Neuronal stem cell (in vitro differentiated cells): ENCODE measurements at regions not wholly inside any gene's neighbourhood (a gene's known extent, or its start where the extent isn't known, plus 50 kb on each side); places are given as distances from the start of the nearest gene placed in this dataset.

Experiments
- DNase-seq: peaks from one replicate; pipeline ENCODE4 v3.0.0-alpha.2; 2013; ENCODE audit warnings: low spot score
- H2AFZ ChIP-seq: one replicate; pipeline ENCODE4 v1.6.1; 2013; ENCODE audit warnings: mild to moderate bottlenecking, low read length, inconsistent platforms
- H2AK5ac ChIP-seq: 2 replicates; pipeline ENCODE4 v1.6.1; 2013; ENCODE audit warnings: low read depth, mild to moderate bottlenecking, inconsistent platforms, low read length, moderate library complexity, mixed read lengths
- H2BK120ac ChIP-seq: 2 replicates; pipeline ENCODE4 v1.6.1; 2013; ENCODE audit warnings: low read depth, mild to moderate bottlenecking, inconsistent platforms, low read length, moderate library complexity, mixed read lengths
- H2BK12ac ChIP-seq: one replicate; pipeline ENCODE4 v1.6.1; 2013; ENCODE audit warnings: low read length, inconsistent platforms
- H2BK15ac ChIP-seq: 2 replicates; pipeline ENCODE4 v1.6.1; 2013; ENCODE audit warnings: mild to moderate bottlenecking, low read length, inconsistent platforms, mixed read lengths
- H2BK5ac ChIP-seq: one replicate; pipeline ENCODE4 v1.6.1; 2013; ENCODE audit warnings: inconsistent platforms, mild to moderate bottlenecking, low read length, moderate library complexity
- H3K14ac ChIP-seq: one replicate; pipeline ENCODE4 v1.6.1; 2013; ENCODE audit warnings: low read length, inconsistent platforms
- H3K18ac ChIP-seq: 2 replicates; pipeline ENCODE4 v1.6.1; 2013; ENCODE audit warnings: low read length, inconsistent platforms
- H3K23ac ChIP-seq: 2 replicates; pipeline ENCODE4 v1.6.1; 2013; ENCODE audit warnings: low read depth, mild to moderate bottlenecking, mixed read lengths, low read length, inconsistent platforms; ENCODE audit not compliant: poor library complexity
- H3K27ac ChIP-seq: replicated peaks from 3 replicates; pipeline ENCODE4 v1.5.1; 2013; ENCODE audit warnings: low read length, inconsistent platforms
- H3K27me3 ChIP-seq, 3 experiments: 2 replicates each; pipeline ENCODE4 v1.6.1; 2013; ENCODE audit warnings: low read length in 3 of 3, mild to moderate bottlenecking in 2 of 3, inconsistent platforms in 1 of 3, low read depth in 1 of 3, mixed read lengths in 1 of 3, moderate library complexity in 1 of 3; ENCODE audit not compliant: control insufficient read depth in 3 of 3, insufficient read depth in 3 of 3
- H3K36me3 ChIP-seq, 2 donors: replicated peaks in 1 of 2; 2 replicates each; pipeline ENCODE4 v1.6.1; 2013; ENCODE audit warnings: low read length in 2 of 2; ENCODE audit not compliant: control insufficient read depth in 2 of 2, insufficient read depth in 2 of 2
- H3K4ac ChIP-seq: 2 replicates; pipeline ENCODE4 v1.6.1; 2013; ENCODE audit warnings: inconsistent platforms, mild to moderate bottlenecking, low read length, moderate library complexity
- H3K4me1 ChIP-seq, 2 donors: 1 replicate in 1 of 2; 2 replicates in 1 of 2; pipeline ENCODE4 v1.6.1; 2013; ENCODE audit warnings: low read length in 2 of 2, low read depth in 1 of 2; ENCODE audit not compliant: control insufficient read depth in 2 of 2, insufficient read depth in 1 of 2
- H3K4me2 ChIP-seq: one replicate; pipeline ENCODE4 v1.6.1; 2013; ENCODE audit warnings: mild to moderate bottlenecking, low read length, inconsistent platforms; ENCODE audit not compliant: insufficient read depth, poor library complexity, severe bottlenecking
- H3K4me3 ChIP-seq, 2 donors: 2 replicates each; pipeline ENCODE4 v1.5.1; 2013; ENCODE audit warnings: low read length in 2 of 2, mild to moderate bottlenecking in 2 of 2, inconsistent platforms in 1 of 2, moderate library complexity in 1 of 2
- H3K79me1 ChIP-seq: one replicate; pipeline ENCODE4 v1.6.1; 2013; ENCODE audit warnings: low read depth, mild to moderate bottlenecking, inconsistent platforms, low read length, moderate library complexity
- H3K9ac ChIP-seq: one replicate; pipeline ENCODE4 v1.6.1; 2013; ENCODE audit warnings: mild to moderate bottlenecking, low read depth, low read length, inconsistent platforms; ENCODE audit not compliant: poor library complexity
- H3K9me3 ChIP-seq, 2 donors: replicated peaks in 1 of 2; 2 replicates each; pipeline versions ENCODE3 to v1.6.1; 2013; ENCODE audit warnings: low read length in 2 of 2, mild to moderate bottlenecking in 2 of 2, inconsistent platforms in 1 of 2, low read depth in 1 of 2, mixed read lengths in 1 of 2, moderate library complexity in 1 of 2; ENCODE audit not compliant: control insufficient read depth in 2 of 2, insufficient read depth in 1 of 2
- H4K8ac ChIP-seq: one replicate; pipeline ENCODE4 v1.6.1; 2013; ENCODE audit warnings: low read depth, mild to moderate bottlenecking, inconsistent platforms, low read length, moderate library complexity
- H4K91ac ChIP-seq: one replicate; pipeline ENCODE4 v1.6.1; 2013; ENCODE audit warnings: low read length, low read depth, mild to moderate bottlenecking, inconsistent platforms; ENCODE audit not compliant: poor library complexity
- WGBS, 2 donors: extraction: QIAGEN DNeasy Blood & Tissue Kit; methylation state at CpG; one replicate each; pipeline ENCODE4 v1.1.7; 2013; ENCODE audit warnings: missing lambda C conversion rate in 2 of 2, mixed read lengths in 1 of 2; ENCODE audit not compliant: insufficient read length in 2 of 2, insufficient replicate concordance in 1 of 2; ENCODE audit errors: extremely low coverage in 2 of 2; 5-methylcytosine and 5-hydroxymethylcytosine counted together

DNA sequence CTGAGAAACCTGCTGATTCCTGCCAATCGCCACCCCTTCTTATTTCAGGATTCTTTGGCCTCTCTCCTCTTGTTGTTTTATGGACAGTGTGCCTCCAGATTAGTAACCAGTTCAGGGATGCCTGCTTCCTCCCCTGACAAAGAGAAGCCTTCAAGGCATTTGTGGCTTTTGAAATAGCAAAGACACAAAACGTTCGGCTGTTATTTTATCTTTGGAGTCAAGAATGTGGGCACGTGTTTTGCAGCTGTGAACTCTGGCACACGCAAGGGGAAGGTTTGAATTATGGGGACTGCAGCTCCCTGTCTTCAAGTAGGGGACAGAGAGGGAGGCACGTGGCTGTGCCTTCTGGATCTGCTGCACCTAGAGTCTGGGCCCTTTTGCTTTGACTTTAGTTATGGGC is 157.9 kb upstream of the GRB10 start:
- DNase-seq: no peak
- Histone ChIP-seq H3K4ac (no peak overlapping the region), H4K8ac (no peak overlapping the region), H3K4me1 (peaks cover 0 to 2% of the 10 kb centered on the region in 2 donors), H3K9ac (no peak overlapping the region), H3K23ac (no peak overlapping the region), H3K27me3 (no peaks in the 10 kb centered on the region), H3K36me3 (no peaks in the 10 kb centered on the region), H4K91ac (no peak overlapping the region), H3K27ac (no peak overlapping the region), H2AK5ac (no peak overlapping the region), H3K79me1 (no peaks in the 10 kb centered on the region), H2BK5ac (no peak overlapping the region), H2BK12ac (no peak overlapping the region), H3K18ac (no peak overlapping the region), H2BK15ac (no peak overlapping the region), H3K4me2 (no peak overlapping the region), H3K14ac (no peak overlapping the region), H2AFZ (peak overlapping the region; percentile 29), H2BK120ac (no peak overlapping the region), H3K9me3 (no peaks in the 10 kb centered on the region), H3K4me3 (no peak overlapping the region)
- no CpG with 5 or more reads among the region's 6 CpGs for WGBS, 2 donors

DNA sequence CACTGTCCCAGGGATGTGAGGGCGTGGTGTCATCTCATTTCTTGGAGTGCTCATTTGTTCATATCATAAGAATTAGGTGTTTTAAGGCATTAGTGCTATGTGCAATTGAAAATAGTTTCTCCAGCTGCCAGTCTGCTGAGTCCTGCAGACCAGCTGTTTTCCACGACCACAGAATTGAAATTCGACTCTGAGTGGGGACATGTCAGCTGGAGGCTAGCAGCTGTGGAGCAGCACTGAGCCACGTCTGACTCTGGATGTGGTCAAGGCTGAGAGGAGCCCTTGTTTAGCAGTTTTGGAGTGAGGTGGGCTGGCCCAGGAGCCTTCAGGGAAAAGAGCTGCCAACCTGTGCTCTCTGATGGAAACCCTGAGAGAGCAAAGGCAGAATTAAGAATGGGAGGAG is 156.3 kb upstream of the GRB10 start:
- no peaks in the 10 kb centered on the region for H3K27me3 ChIP-seq
- no peaks in the 10 kb centered on the region for H3K9me3 ChIP-seq
- no peak overlapping the region for H3K27ac ChIP-seq
- H3K79me1 ChIP-seq: no peaks in the 10 kb centered on the region
- no peak overlapping the region for H2AFZ ChIP-seq
- no peak overlapping the region for H3K23ac ChIP-seq
- H3K36me3 ChIP-seq: no peaks in the 10 kb centered on the region
- H3K18ac ChIP-seq: peak overlapping the region; percentile 29
- H3K4me1 ChIP-seq: peaks cover 0 to 2% of the 10 kb centered on the region in 2 donors
- no peak overlapping the region for H3K14ac ChIP-seq
- H4K8ac ChIP-seq: no peak overlapping the region
- H3K4ac ChIP-seq: no peak overlapping the region
- no peak overlapping the region for H3K4me2 ChIP-seq
- no peak overlapping the region for H2BK12ac ChIP-seq
- H3K9ac ChIP-seq: no peak overlapping the region
- no peak overlapping the region for H4K91ac ChIP-seq
- H2BK120ac ChIP-seq: no peak overlapping the region
- no CpG with 5 or more reads among the region's 4 CpGs for WGBS, 2 donors
- H2BK15ac ChIP-seq: no peak overlapping the region
- H2BK5ac ChIP-seq: no peak overlapping the region
- no peak overlapping the region for H2AK5ac ChIP-seq
- no peak overlapping the region for H3K4me3 ChIP-seq
- DNase-seq: no peak

DNA sequence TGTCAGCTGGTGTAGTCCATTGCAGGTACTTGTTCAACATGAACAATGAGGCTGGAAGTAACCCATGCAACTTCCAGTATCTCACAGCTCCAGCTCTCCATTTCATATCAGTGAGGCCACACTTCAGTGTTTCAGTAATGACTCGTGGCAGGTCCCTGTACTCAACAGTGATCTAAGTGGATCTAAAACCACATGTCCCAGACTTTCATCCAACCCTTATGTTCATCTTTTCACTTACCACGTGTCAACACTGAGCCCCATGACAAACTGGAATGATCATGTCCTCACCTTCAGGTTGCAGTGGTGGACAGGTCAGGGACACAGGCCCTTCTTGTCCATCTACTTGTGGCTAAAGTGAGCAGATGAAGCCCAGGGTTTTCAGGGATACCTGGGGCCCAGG is 155.0 kb upstream of the GRB10 start:
- Histone ChIP-seq H3K9me3 (no peaks in the 10 kb centered on the region), H3K18ac (no peak overlapping the region), H4K91ac (no peak overlapping the region), H2AFZ (no peak overlapping the region), H2BK120ac (no peak overlapping the region), H2AK5ac (no peak overlapping the region), H3K14ac (no peak overlapping the region), H2BK12ac (no peak overlapping the region), H2BK5ac (no peak overlapping the region), H3K4me1 (peaks cover 0 to 2% of the 10 kb centered on the region in 2 donors), H3K27me3 (no peaks in the 10 kb centered on the region), H3K23ac (no peak overlapping the region), H3K79me1 (no peaks in the 10 kb centered on the region), H4K8ac (no peak overlapping the region), H3K4ac (no peak overlapping the region), H3K9ac (no peak overlapping the region), H2BK15ac (no peak overlapping the region), H3K4me3 (peak overlapping the region in 1 of 2 donors; percentile 8), H3K27ac (no peak overlapping the region), H3K36me3 (no peaks in the 10 kb centered on the region), H3K4me2 (no peak overlapping the region)
- DNase-seq: no peak
- no CpG with 5 or more reads among the region's 2 CpGs for WGBS, 2 donors

DNA sequence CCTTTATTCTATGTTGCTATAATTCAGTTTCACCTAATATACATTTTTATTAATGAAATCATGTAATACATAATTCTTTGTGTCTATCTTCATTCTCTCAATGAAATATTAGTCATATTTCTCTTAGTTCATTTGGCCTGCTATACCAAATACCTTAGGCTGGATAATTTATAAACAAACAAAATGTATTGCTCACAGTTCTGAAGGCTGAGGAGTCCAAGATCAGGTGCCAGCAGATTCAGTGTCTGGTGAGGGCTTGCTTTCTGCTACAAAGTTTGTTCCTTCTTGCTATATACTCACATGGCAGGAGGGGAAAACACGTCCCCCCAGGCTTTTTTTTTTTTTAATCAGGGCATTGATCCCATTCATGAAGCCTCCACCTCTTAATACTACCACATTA is 143.4 kb upstream of the GRB10 start:
- Histone ChIP-seq H3K79me1 (no peaks in the 10 kb centered on the region), H3K4ac (no peak overlapping the region), H2BK5ac (no peak overlapping the region), H3K4me2 (no peak overlapping the region), H3K27me3 (no peaks in the 10 kb centered on the region), H4K8ac (no peak overlapping the region), H2AFZ (no peak overlapping the region), H2BK15ac (no peak overlapping the region), H3K27ac (no peak overlapping the region), H3K4me1 (no peaks in the 10 kb centered on the region), H3K9me3 (peaks cover 0 to 1% of the 10 kb centered on the region in 2 donors), H3K18ac (no peak overlapping the region), H2BK120ac (no peak overlapping the region), H4K91ac (no peak overlapping the region), H3K23ac (no peak overlapping the region), H2BK12ac (no peak overlapping the region), H3K14ac (no peak overlapping the region), H3K4me3 (no peak overlapping the region), H2AK5ac (no peak overlapping the region), H3K36me3 (no peaks in the 10 kb centered on the region), H3K9ac (no peak overlapping the region)
- WGBS, 2 donors: no CpG with 5 or more reads among the region's 1 CpG
- DNase-seq: no peak
